AG08396 (cell line): ENCODE measurements at regions not wholly inside any gene's neighbourhood (a gene's known extent, or its start where the extent isn't known, plus 50 kb on each side); places are given as distances from the start of the nearest gene placed in this dataset.

Source experiments
- DNase-seq: peaks from one replicate; pipeline ENCODE4 v3.0.0; 2012; ENCODE audit warnings: low spot score, mixed read lengths

- no peak for DNase-seq
These were observed 79.1 kb downstream of the TRIB2 start for GRCh38 chr2:12795851-12796250.

GRCh38 chr2:12796657-12797056 is 79.9 kb downstream of the TRIB2 start:
- DNase-seq = no peak

GRCh38 chr2:12797815-12798214 is 81.1 kb downstream of the TRIB2 start:
- no peak for DNase-seq

- DNase-seq = no peak
These were observed 86.9 kb downstream of the TRIB2 start for GRCh38 chr2:12803607-12804006.

GRCh38 chr2:12804091-12804856 is 87.5 kb downstream of the TRIB2 start:
- no peak for DNase-seq

GRCh38 chr2:12805033-12805432 is 88.3 kb downstream of the TRIB2 start:
- DNase-seq = no peak

GRCh38 chr2:12806549-12807242 is 90.0 kb downstream of the TRIB2 start:
- no peak for DNase-seq

GRCh38 chr2:12807907-12808810 is 91.4 kb downstream of the TRIB2 start:
- no peak for DNase-seq

- no peak for DNase-seq
These were observed 92.8 kb downstream of the TRIB2 start for GRCh38 chr2:12809526-12809925.

- no peak for DNase-seq
These were observed 95.2 kb downstream of the TRIB2 start for GRCh38 chr2:12811916-12812315.

GRCh38 chr2:12813166-12813565 is 96.4 kb downstream of the TRIB2 start:
- DNase-seq = no peak

GRCh38 chr2:12816379-12817306 is 99.9 kb downstream of the TRIB2 start:
- peak; percentile 34 for DNase-seq

- DNase-seq = no peak
These were observed 101.1 kb downstream of the TRIB2 start for GRCh38 chr2:12817870-12818269.

- DNase-seq = no peak
These were observed 101.8 kb downstream of the TRIB2 start for GRCh38 chr2:12818416-12819102.

GRCh38 chr2:12819103-12819475 is 102.4 kb downstream of the TRIB2 start:
- DNase-seq = peak; percentile 80

- DNase-seq = peak; percentile 21
These were observed 103.0 kb downstream of the TRIB2 start for GRCh38 chr2:12819721-12820120.

GRCh38 chr2:12821656-12822055 is 104.9 kb downstream of the TRIB2 start:
- DNase-seq = no peak

GRCh38 chr2:12824351-12824777 is 107.6 kb downstream of the TRIB2 start:
- DNase-seq = peak; percentile 57

- DNase-seq = no peak
These were observed 108.1 kb downstream of the TRIB2 start for GRCh38 chr2:12824778-12825379.

GRCh38 chr2:12826781-12827180 is 110.0 kb downstream of the TRIB2 start:
- DNase-seq = no peak
